K562 (cell line): ENCODE measurements at regions not wholly inside any gene's neighbourhood (a gene's known extent, or its start where the extent isn't known, plus 50 kb on each side); places are given as distances from the start of the nearest gene placed in this dataset.

Experiments
- ATAC-seq: fragments of 200-7000 bp; cut with Tn5 transposase; 3 replicates; pipeline ENCODE4 v1.9.1; 2020; ENCODE audit warnings: moderate library complexity
- BruUV-seq: library from RNA; stranded (reverse); fragments of 400-500 nt; replicated peaks from 2 replicates; lab custom pipeline; 2021; lab: Mats Ljungman, UMichigan
- CTCF ChIA-PET: fragments of 300-600 bp; formaldehyde crosslinking; extraction: SDS; loops from one replicate; lab custom pipeline; 2021; ENCODE audit warnings: low intra/inter-chr PET ratio; lab: Yijun Ruan, JAX
- POLR2A ChIA-PET: fragments of 300-600, 350-650 bp; sonication (Branson Sonifier 250); formaldehyde crosslinking; extraction: SDS; loops from one replicate; lab custom pipeline; 2021; ENCODE audit warnings: antibody characterized with exemption, inconsistent platforms; lab: Yijun Ruan, JAX
- DNase-seq, 4 experiments: peaks; one replicate each; pipeline versions ENCODE4 v3.0.0 to v3.0.0-alpha.2; 2011 to 2018; ENCODE audit warnings: low spot score in 3 of 4, mixed read lengths in 3 of 4; ENCODE audit errors: extremely low read depth in 1 of 4
- FAIRE-seq: peaks from 2 replicates; lab custom pipeline; 2011; peaks lifted over from hg19 to GRCh38; lab: Jason Lieb, UNC
- H2AFZ ChIP-seq: 2 replicates; pipeline ENCODE4 v1.6.0; 2011; ENCODE audit warnings: low read depth, low read length, control low read depth, inconsistent platforms
- H3K27ac ChIP-seq: fragments of 200-600 bp; 3 replicates; pipeline ENCODE4 v1.8.0; 2011; ENCODE audit warnings: low read depth, mild to moderate bottlenecking, control low read depth, inconsistent platforms, low read length, moderate library complexity, mixed read lengths; ENCODE audit errors: extremely low read depth
- H3K27me3 ChIP-seq, 2 experiments: fragments of 300-600 bp in 1 of 2; 2 replicates in 1 of 2; 3 replicates in 1 of 2; pipeline versions ENCODE4 v1.6.0 to v1.8.0; 2011; ENCODE audit warnings: inconsistent platforms in 2 of 2, low read length in 2 of 2, mild to moderate bottlenecking in 1 of 2, mixed read lengths in 1 of 2, moderate library complexity in 1 of 2; ENCODE audit not compliant: control insufficient read depth in 2 of 2, insufficient read depth in 2 of 2
- H3K36me3 ChIP-seq: fragments of 300-600 bp; 3 replicates; pipeline ENCODE4 v1.8.0; 2011; ENCODE audit warnings: mild to moderate bottlenecking, low read length, inconsistent platforms; ENCODE audit not compliant: control insufficient read depth, insufficient read depth
- H3K4me1 ChIP-seq, 2 experiments: fragments of 200-600 bp in 1 of 2; replicated peaks in 1 of 2; 2 replicates in 1 of 2; 3 replicates in 1 of 2; pipeline versions ENCODE4 v1.5.1 to v1.8.0; 2011; ENCODE audit warnings: inconsistent platforms in 2 of 2, low read length in 2 of 2, mild to moderate bottlenecking in 1 of 2, mixed read lengths in 1 of 2, moderate library complexity in 1 of 2; ENCODE audit not compliant: control insufficient read depth in 2 of 2, insufficient read depth in 2 of 2
- H3K4me2 ChIP-seq: 2 replicates; pipeline ENCODE4 v1.6.1; 2011; ENCODE audit warnings: low read length, control low read depth, inconsistent platforms, mixed read lengths; ENCODE audit not compliant: insufficient read depth
- H3K4me3 ChIP-seq: fragments of 200-600 bp; sonication (generic), shearing (Covaris generic); 2 replicates; pipeline ENCODE4 v1.5.1; 2016; ENCODE audit warnings: control low read depth, inconsistent platforms
- H3K79me2 ChIP-seq: fragments of 200-600 bp; 3 replicates; pipeline ENCODE4 v1.8.0; 2011; ENCODE audit warnings: low read length, inconsistent platforms; ENCODE audit not compliant: control insufficient read depth, insufficient read depth
- H3K9ac ChIP-seq, 2 experiments: 2 replicates each; pipeline versions ENCODE4 v1.6.0 to v1.6.1; 2011; ENCODE audit warnings: low read depth in 2 of 2, low read length in 2 of 2, control low read depth in 1 of 2, inconsistent platforms in 1 of 2, mild to moderate bottlenecking in 1 of 2, mixed read lengths in 1 of 2; ENCODE audit not compliant: insufficient read depth in 1 of 2
- H3K9me1 ChIP-seq: one replicate; pipeline ENCODE4 v1.6.0; 2011; ENCODE audit warnings: inconsistent platforms, mild to moderate bottlenecking, low read length, moderate library complexity; ENCODE audit not compliant: control insufficient read depth, insufficient read depth
- H3K9me3 ChIP-seq: replicated peaks from 2 replicates; pipeline ENCODE4 v1.5.1; 2011; ENCODE audit warnings: low read depth, low read length, inconsistent platforms; ENCODE audit not compliant: control insufficient read depth, insufficient read depth
- H4K20me1 ChIP-seq: replicated peaks from 2 replicates; pipeline ENCODE4 v1.6.1; 2011; ENCODE audit warnings: low read length, inconsistent platforms, mixed read lengths; ENCODE audit not compliant: control insufficient read depth, insufficient read depth
- ADNP ChIP-seq: fragments of 200-800 bp; sonication (Bioruptor generic); IDR thresholded peaks from 2 replicates; pipeline ENCODE4 v1.6.1; 2016; ENCODE audit warnings: missing genetic modification characterization, missing compliant biosample characterization
- NBN ChIP-seq: fragments of 450-650 bp; IDR thresholded peaks from 2 replicates; pipeline ENCODE4 v1.6.1; 2016; ENCODE audit warnings: low read depth, mild to moderate bottlenecking
- POLR2AphosphoS5 ChIP-seq: IDR thresholded peaks from 2 replicates; pipeline ENCODE4 v1.6.1; 2011; ENCODE audit warnings: mild to moderate bottlenecking, low read depth, low read length, moderate library complexity; ENCODE audit not compliant: control insufficient read depth, insufficient read depth
- PRPF4 ChIP-seq: fragments of 200-400 bp; formaldehyde crosslinking; IDR thresholded peaks from one replicate; pipeline ENCODE4 v1.6.1; 2017; ENCODE audit warnings: low read length, low read depth, mild to moderate bottlenecking; ENCODE audit not compliant: insufficient read depth, poor library complexity, severe bottlenecking
- SAFB2 ChIP-seq: fragments of 200-400 bp; formaldehyde crosslinking; IDR thresholded peaks from 2 replicates; pipeline ENCODE4 v1.6.1; 2018; ENCODE audit warnings: borderline replicate concordance, low read length, low read depth, moderate library complexity; ENCODE audit not compliant: severe bottlenecking
- TRIM24 ChIP-seq, 2 experiments: fragments of 450-650 bp; IDR thresholded peaks; 2 replicates each; pipeline ENCODE4 v1.6.1; 2016
- ZNF384 ChIP-seq: IDR thresholded peaks from 2 replicates; pipeline ENCODE4 v1.6.1; 2012; ENCODE audit warnings: low read depth, low read length, improper control_type of control experiment
- whole genome bisulfite sequencing: fragments of 100-300 bp; shearing (Covaris generic); methylation state at CpG from one replicate; pipeline ENCODE4 v1.1.6; 2016; ENCODE audit warnings: low coverage, mixed read lengths; ENCODE audit not compliant: insufficient coverage; ENCODE audit errors: missing lambda C conversion rate; 5-methylcytosine and 5-hydroxymethylcytosine counted together
- in situ Hi-C: fragments of 300-500 bp; cut with MboI; formaldehyde crosslinking; loops from 4 replicates; pipeline ENCODE4 v1.15.0; 2018; ENCODE audit warnings: inconsistent platforms, mixed read lengths
- intact Hi-C: fragments of 100-400 bp; cut with micrococcal nuclease; formaldehyde crosslinking; loops from 2 replicates; pipeline ENCODE4 v1.14.2; 2022
- TF ChIP-seq, protein P1 (sequence below): fragments of 250-450 bp; sonication (Bioruptor Pico); IDR thresholded peaks from 2 replicates; pipeline ENCODE4 v1.8.0; 2022; ENCODE audit warnings: moderate library complexity, mild to moderate bottlenecking, inconsistent platforms
- TF ChIP-seq, protein P2 (sequence below): sonication (generic); formaldehyde crosslinking; IDR thresholded peaks from 2 replicates; pipeline ENCODE4 v1.8.1; 2023; ENCODE audit warnings: mild to moderate bottlenecking, missing genetic modification reagents, moderate library complexity
- TF ChIP-seq, protein P3 (sequence below): fragments of 450-650 bp; formaldehyde crosslinking; IDR thresholded peaks from 2 replicates; pipeline ENCODE4 v1.4.0; 2020; ENCODE audit warnings: mild to moderate bottlenecking
- TF ChIP-seq, protein P4 (sequence below): fragments of 450-650 bp; IDR thresholded peaks from 2 replicates; pipeline ENCODE4 v1.6.1; 2016; ENCODE audit warnings: mild to moderate bottlenecking
- TF ChIP-seq, protein P5 (sequence below): fragments of 450-650 bp; IDR thresholded peaks from 2 replicates; pipeline ENCODE4 v1.6.1; 2017; ENCODE audit warnings: mild to moderate bottlenecking, moderate library complexity

DNA sequence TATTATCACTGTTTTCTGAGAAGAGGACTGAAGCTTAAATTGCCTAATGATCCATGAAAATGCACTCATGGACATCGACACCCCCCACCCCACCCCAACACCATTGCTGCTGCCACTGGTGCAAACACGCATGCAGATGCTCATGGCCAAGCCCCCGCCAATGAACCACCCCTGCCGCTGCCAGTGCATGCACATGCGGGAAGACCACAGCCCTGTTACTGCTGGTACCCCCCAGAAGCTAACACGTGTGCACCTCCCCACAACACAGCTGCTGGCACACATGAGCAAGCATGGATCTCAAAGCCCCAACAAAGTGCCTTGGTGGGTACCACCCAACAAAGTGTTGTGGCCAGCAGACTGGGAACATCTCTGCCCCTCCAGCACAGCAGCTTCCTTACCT lies 594.1 kb upstream of the FAT1 start (continued):
- TF ChIP-seq, protein P1, sequence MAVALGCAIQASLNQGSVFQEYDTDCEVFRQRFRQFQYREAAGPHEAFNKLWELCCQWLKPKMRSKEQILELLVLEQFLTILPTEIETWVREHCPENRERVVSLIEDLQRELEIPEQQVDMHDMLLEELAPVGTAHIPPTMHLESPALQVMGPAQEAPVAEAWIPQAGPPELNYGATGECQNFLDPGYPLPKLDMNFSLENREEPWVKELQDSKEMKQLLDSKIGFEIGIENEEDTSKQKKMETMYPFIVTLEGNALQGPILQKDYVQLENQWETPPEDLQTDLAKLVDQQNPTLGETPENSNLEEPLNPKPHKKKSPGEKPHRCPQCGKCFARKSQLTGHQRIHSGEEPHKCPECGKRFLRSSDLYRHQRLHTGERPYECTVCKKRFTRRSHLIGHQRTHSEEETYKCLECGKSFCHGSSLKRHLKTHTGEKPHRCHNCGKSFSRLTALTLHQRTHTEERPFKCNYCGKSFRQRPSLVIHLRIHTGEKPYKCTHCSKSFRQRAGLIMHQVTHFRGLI = no peak

DNA sequence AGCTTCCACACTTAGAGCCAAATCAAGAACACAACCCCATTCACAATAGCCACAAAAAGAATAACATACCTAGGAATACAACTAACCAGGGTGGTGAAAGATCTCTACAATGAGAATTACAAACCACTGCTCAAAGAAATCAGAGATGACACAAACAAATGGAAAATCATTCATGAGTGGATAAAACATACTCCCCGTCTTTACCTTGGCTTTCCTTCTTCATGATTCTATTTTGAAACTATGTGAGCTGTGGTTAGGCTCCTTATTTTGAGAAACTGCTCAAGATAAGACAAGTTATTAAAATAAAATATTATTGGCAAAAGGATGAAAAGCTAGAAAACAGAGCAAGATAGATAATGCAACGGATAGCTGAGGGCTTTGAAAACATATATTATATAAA lies 598.1 kb upstream of the FAT1 start:
- no peak overlapping the region for H3K4me2 ChIP-seq
- no peak for FAIRE-seq
- H3K36me3 ChIP-seq = no peaks in the 10 kb centered on the region
- H3K27ac ChIP-seq = no peak overlapping the region
- H3K9me3 ChIP-seq = no peaks in the 10 kb centered on the region
- intact Hi-C loops = no loop called here
- no peaks in the 10 kb centered on the region for H4K20me1 ChIP-seq
- no TSS peak for BruUV-seq
- H3K4me3 ChIP-seq = no peak overlapping the region
- H2AFZ ChIP-seq = no peak overlapping the region
- ChIA-PET POLR2A (no interaction called here), CTCF (no interaction called here)
- H3K4me1 ChIP-seq = no peaks in the 10 kb centered on the region
- DNase-seq = no peak
- no peak overlapping the region for H3K9ac ChIP-seq
- H3K9me1 ChIP-seq = no peaks in the 10 kb centered on the region
- no peaks in the 10 kb centered on the region for H3K27me3 ChIP-seq
- WGBS = 0% methylated on average over 2 of the region's 2 CpGs
- in situ Hi-C loops = no loop called here
- no peak for ATAC-seq
- no peaks in the 10 kb centered on the region for H3K79me2 ChIP-seq
- TF ChIP-seq ADNP (tag) (no peak), ZNF384 (no peak), TRIM24 (IDR thresholded peaks at IDR 0.05) (no peak), POLR2AphosphoS5 (no peak), SAFB2 (no peak), PRPF4 (no peak), NBN (no peak)
- TF ChIP-seq, protein P2, sequence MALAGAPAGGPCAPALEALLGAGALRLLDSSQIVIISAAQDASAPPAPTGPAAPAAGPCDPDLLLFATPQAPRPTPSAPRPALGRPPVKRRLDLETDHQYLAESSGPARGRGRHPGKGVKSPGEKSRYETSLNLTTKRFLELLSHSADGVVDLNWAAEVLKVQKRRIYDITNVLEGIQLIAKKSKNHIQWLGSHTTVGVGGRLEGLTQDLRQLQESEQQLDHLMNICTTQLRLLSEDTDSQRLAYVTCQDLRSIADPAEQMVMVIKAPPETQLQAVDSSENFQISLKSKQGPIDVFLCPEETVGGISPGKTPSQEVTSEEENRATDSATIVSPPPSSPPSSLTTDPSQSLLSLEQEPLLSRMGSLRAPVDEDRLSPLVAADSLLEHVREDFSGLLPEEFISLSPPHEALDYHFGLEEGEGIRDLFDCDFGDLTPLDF (CRISPR knock-in tag) = no peak
- TF ChIP-seq, protein P3, sequence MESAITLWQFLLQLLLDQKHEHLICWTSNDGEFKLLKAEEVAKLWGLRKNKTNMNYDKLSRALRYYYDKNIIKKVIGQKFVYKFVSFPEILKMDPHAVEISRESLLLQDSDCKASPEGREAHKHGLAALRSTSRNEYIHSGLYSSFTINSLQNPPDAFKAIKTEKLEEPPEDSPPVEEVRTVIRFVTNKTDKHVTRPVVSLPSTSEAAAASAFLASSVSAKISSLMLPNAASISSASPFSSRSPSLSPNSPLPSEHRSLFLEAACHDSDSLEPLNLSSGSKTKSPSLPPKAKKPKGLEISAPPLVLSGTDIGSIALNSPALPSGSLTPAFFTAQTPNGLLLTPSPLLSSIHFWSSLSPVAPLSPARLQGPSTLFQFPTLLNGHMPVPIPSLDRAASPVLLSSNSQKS = no peak
- TF ChIP-seq, protein P4, sequence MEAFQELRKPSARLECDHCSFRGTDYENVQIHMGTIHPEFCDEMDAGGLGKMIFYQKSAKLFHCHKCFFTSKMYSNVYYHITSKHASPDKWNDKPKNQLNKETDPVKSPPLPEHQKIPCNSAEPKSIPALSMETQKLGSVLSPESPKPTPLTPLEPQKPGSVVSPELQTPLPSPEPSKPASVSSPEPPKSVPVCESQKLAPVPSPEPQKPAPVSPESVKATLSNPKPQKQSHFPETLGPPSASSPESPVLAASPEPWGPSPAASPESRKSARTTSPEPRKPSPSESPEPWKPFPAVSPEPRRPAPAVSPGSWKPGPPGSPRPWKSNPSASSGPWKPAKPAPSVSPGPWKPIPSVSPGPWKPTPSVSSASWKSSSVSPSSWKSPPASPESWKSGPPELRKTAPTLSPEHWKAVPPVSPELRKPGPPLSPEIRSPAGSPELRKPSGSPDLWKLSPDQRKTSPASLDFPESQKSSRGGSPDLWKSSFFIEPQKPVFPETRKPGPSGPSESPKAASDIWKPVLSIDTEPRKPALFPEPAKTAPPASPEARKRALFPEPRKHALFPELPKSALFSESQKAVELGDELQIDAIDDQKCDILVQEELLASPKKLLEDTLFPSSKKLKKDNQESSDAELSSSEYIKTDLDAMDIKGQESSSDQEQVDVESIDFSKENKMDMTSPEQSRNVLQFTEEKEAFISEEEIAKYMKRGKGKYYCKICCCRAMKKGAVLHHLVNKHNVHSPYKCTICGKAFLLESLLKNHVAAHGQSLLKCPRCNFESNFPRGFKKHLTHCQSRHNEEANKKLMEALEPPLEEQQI = no peak
- TF ChIP-seq, protein P5, sequence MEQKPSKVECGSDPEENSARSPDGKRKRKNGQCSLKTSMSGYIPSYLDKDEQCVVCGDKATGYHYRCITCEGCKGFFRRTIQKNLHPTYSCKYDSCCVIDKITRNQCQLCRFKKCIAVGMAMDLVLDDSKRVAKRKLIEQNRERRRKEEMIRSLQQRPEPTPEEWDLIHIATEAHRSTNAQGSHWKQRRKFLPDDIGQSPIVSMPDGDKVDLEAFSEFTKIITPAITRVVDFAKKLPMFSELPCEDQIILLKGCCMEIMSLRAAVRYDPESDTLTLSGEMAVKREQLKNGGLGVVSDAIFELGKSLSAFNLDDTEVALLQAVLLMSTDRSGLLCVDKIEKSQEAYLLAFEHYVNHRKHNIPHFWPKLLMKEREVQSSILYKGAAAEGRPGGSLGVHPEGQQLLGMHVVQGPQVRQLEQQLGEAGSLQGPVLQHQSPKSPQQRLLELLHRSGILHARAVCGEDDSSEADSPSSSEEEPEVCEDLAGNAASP = no peak
